ENCODE measurements at regions not wholly inside any gene's neighbourhood (a gene's known extent, or its start where the extent isn't known, plus 50 kb on each side); places are given as distances from the start of the nearest gene placed in this dataset.

DNA sequence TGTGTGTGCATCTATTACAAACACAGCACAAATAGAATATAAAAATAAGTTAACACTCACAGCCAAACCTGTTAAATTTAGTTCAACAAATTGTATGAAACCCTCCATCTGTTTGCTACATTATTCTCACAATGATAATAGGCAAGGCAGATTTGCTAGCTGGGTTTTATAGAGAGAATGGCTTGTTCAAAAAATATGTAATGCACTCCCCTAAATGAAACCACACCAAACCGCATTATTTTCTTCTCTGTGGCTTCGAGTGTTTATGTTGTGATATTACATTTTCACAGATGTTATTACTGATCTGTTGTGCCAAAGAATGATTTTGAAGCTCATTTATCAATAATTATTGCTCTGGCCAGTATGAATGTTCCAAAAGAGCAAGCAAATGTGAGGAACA lies 92.9 kb downstream of the SPATA31D1 start:
- no peak overlapping the region for H3K4me3 ChIP-seq (ENCODE audit: control insufficient read depth, low read depth, low read length)
- TF ChIP-seq, protein P1, sequence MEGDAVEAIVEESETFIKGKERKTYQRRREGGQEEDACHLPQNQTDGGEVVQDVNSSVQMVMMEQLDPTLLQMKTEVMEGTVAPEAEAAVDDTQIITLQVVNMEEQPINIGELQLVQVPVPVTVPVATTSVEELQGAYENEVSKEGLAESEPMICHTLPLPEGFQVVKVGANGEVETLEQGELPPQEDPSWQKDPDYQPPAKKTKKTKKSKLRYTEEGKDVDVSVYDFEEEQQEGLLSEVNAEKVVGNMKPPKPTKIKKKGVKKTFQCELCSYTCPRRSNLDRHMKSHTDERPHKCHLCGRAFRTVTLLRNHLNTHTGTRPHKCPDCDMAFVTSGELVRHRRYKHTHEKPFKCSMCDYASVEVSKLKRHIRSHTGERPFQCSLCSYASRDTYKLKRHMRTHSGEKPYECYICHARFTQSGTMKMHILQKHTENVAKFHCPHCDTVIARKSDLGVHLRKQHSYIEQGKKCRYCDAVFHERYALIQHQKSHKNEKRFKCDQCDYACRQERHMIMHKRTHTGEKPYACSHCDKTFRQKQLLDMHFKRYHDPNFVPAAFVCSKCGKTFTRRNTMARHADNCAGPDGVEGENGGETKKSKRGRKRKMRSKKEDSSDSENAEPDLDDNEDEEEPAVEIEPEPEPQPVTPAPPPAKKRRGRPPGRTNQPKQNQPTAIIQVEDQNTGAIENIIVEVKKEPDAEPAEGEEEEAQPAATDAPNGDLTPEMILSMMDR (conservative IDR thresholded peaks at IDR 0.05; ENCODE audit: control insufficient read depth, insufficient read depth, low read depth, low read length) = no peak
- DNase-seq (ENCODE audit: low read depth) = peak; percentile 19

DNA sequence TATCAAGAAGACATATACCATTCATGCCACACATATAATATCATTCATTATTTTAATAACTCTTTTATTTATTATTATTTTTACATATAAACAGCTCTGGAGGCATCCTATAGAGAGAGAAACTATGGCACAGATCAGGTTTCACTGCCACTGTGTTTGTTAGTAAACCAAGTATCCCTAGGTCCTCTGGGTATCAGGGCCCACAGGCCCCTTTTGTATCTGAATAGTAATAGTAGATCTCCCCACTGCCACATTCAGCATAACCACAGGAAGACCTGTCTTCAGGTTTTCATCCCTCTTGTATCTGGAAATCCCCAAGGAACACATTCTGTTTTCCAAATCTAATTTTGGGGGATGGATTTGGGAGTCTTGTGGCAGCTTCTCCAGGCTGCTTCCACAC lies 94.0 kb downstream of the SPATA31D1 start:
- TF ChIP-seq, protein P1 (conservative IDR thresholded peaks at IDR 0.05; ENCODE audit: control insufficient read depth, insufficient read depth, low read depth, low read length) = no peak

DNA sequence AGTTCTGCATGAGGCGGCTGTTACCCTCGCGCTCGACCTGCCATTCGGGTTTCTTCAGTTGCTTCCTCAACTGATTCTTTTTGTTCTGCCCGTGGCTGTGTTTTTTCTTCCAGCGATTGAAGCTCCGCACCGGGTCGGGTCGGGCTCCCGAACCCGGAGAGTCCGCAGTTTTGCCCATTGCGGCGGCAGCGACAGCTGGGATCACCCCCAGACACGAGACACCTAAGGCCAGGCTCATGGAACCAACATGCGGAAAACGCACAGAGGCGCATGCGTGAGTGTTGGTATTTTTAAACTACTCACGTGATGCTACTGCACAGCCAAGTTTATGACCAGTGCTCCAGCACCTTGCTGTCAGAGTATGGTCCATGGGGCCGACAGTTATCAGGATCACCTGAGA lies 100.0 kb downstream of the SPATA31D1 start:
- H3K4me3 ChIP-seq (ENCODE audit: control insufficient read depth, low read depth, low read length) = no peak overlapping the region
- TF ChIP-seq, protein P1 (conservative IDR thresholded peaks at IDR 0.05; ENCODE audit: control insufficient read depth, insufficient read depth, low read depth, low read length) = no peak
- no peak for DNase-seq (ENCODE audit: low read depth)

More for the DNA sequence above, 94.0 kb downstream of the SPATA31D1 start:
- H3K4me3 ChIP-seq (ENCODE audit: control insufficient read depth, low read depth, low read length) = no peak overlapping the region
- DNase-seq (ENCODE audit: low read depth) = no peak

DNA sequence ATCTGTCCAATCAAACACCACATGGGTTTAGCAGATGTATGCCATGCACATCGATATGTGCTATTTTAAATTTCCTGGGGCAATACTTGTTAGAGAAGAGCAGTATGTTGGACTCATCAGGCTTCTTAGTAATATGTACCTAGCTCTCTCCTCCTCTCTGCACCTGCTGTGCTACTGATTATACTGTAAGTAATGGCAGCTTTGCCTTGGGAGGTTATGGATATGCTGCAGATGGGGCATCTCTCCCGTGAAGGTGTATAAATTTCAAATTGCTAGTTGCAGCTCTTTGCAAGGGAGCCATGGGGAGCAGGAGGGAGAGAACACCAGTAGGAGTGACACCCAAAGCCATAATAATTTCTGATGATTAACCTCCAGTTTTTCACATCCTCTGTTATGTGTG lies 101.5 kb downstream of the SPATA31D1 start:
- TF ChIP-seq, protein P1 (conservative IDR thresholded peaks at IDR 0.05; ENCODE audit: control insufficient read depth, insufficient read depth, low read depth, low read length) = no peak
- H3K4me3 ChIP-seq (ENCODE audit: control insufficient read depth, low read depth, low read length) = no peak overlapping the region
- DNase-seq (ENCODE audit: low read depth) = no peak

DNA sequence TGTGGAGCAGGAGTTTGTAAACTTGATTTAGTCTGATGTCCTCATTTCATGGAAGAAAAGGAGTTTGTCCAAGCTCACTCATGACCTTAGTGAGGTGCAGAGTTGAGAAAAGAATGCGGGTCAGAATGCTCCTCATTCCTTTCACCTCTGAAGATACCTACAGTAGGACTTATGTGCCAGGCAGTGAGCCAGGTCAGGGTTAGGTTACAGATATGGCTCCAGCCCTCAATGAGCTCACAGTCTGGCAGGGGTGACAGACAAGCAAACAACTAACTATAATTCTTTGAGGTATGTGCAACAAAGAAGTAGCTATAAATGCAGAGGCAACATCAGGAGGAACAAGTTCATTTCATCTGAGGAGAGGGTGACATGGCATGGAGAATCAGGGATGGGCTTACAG lies 102.5 kb downstream of the SPATA31D1 start:
- no peak overlapping the region for H3K4me3 ChIP-seq (ENCODE audit: control insufficient read depth, low read depth, low read length)
- DNase-seq (ENCODE audit: low read depth) = no peak
- TF ChIP-seq, protein P1 (conservative IDR thresholded peaks at IDR 0.05; ENCODE audit: control insufficient read depth, insufficient read depth, low read depth, low read length) = no peak

DNA sequence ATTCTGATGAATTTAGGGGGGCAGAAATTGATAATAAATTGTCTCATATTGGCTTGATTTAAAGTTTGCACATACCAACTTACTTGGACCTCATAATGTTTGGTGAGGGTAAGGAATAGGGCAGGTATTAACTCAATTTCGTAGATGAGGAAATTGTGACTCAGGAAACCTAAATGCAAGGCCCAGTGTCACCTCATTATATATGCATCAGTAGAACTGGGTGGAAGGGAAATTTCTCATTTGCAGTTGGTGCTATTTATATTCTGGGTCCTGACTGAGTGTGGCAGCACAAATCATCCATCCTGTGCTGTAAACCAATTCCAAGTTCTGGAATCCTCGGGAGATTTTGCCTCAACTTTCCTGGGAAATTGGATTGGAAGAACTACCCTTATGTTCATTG lies 103.0 kb downstream of the SPATA31D1 start:
- TF ChIP-seq, protein P1 (conservative IDR thresholded peaks at IDR 0.05; ENCODE audit: control insufficient read depth, insufficient read depth, low read depth, low read length) = no peak
- H3K4me3 ChIP-seq (ENCODE audit: control insufficient read depth, low read depth, low read length) = no peak overlapping the region
- no peak for DNase-seq (ENCODE audit: low read depth)

DNA sequence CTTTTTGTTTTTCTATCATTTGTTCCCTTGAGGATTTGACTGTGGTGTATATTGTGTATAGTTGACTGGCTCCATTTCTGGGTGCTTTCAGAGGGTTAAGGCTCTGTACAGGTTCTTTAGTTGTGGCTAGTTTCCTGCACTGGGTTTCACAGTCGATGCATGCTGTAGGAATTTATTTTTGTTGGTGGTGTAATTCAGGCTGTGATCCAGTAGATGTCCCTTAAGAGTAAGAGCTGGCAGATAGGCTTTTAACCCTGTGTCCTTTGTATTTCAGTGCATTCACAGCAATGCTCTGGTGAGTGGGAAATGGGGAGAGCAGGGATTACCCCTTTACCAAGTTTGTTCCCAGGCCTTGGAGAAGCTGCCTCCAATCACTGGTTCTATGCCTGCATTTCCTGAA lies 112.9 kb downstream of the SPATA31D1 start:
- TF ChIP-seq, protein P1 (conservative IDR thresholded peaks at IDR 0.05; ENCODE audit: control insufficient read depth, insufficient read depth, low read depth, low read length) = peak; percentile 33
- DNase-seq (ENCODE audit: low read depth) = peak; percentile 29

More for the DNA sequence above, 112.9 kb downstream of the SPATA31D1 start:
- H3K4me3 ChIP-seq (ENCODE audit: control insufficient read depth, low read depth, low read length) = no peak overlapping the region

All from fibroblast of mammary gland (primary cell).